Fibroblast of skin of scalp (primary cell): ENCODE measurements at regions not wholly inside any gene's neighbourhood (a gene's known extent, or its start where the extent isn't known, plus 50 kb on each side); places are given as distances from the start of the nearest gene placed in this dataset.
"Not testable (repeated sequence)": the region's sequence is repeated elsewhere in the genome, so short reads cannot be mapped to it uniquely, and the experiment has no call there.

Experiments
- DNase-seq: peaks from one replicate; pipeline ENCODE4 v3.0.0-alpha.2; 2013

- no peak for DNase-seq
These were observed 130.4 kb upstream of the CRBN start for GRCh38 chr3:3309887-3310286.

GRCh38 chr3:3308809-3309208 lies 129.3 kb upstream of the CRBN start:
- no peak for DNase-seq

GRCh38 chr3:3307491-3307890 lies 128.0 kb upstream of the CRBN start:
- DNase-seq = no peak

GRCh38 chr3:3305841-3306240 lies 126.3 kb upstream of the CRBN start:
- DNase-seq = no peak

GRCh38 chr3:3305084-3305483 lies 125.6 kb upstream of the CRBN start:
- no peak for DNase-seq

GRCh38 chr3:3303636-3304035 lies 124.1 kb upstream of the CRBN start:
- no peak for DNase-seq

- DNase-seq = no peak
These were observed 123.5 kb upstream of the CRBN start for GRCh38 chr3:3302964-3303363.

GRCh38 chr3:3301476-3301875 lies 122.0 kb upstream of the CRBN start:
- no peak for DNase-seq

GRCh38 chr3:3296979-3297381 lies 117.5 kb upstream of the CRBN start:
- DNase-seq = no peak

- DNase-seq = no peak
These were observed 116.1 kb upstream of the CRBN start for GRCh38 chr3:3295586-3295985.

GRCh38 chr3:3291756-3292283 lies 112.3 kb upstream of the CRBN start:
- DNase-seq = not testable (repeated sequence)

GRCh38 chr3:3288255-3288654 lies 108.8 kb upstream of the CRBN start:
- DNase-seq = no peak

- no peak for DNase-seq
These were observed 106.5 kb upstream of the CRBN start for GRCh38 chr3:3286014-3286413.

GRCh38 chr3:3281024-3281423 lies 101.5 kb upstream of the CRBN start:
- DNase-seq = no peak

- no peak for DNase-seq
These were observed 100.9 kb upstream of the CRBN start for GRCh38 chr3:3280396-3280795.

GRCh38 chr3:3278073-3278472 lies 98.6 kb upstream of the CRBN start:
- DNase-seq = no peak

GRCh38 chr3:3276630-3277029 lies 97.1 kb upstream of the CRBN start:
- no peak for DNase-seq

- DNase-seq = no peak
These were observed 85.3 kb upstream of the CRBN start for GRCh38 chr3:3264796-3265195.

- no peak for DNase-seq
These were observed 81.4 kb upstream of the CRBN start for GRCh38 chr3:3260870-3261269.

GRCh38 chr3:3259181-3259580 lies 79.7 kb upstream of the CRBN start:
- no peak for DNase-seq

GRCh38 chr3:3258281-3258680 lies 78.8 kb upstream of the CRBN start:
- DNase-seq = no peak

- no peak for DNase-seq
These were observed 62.1 kb upstream of the CRBN start for GRCh38 chr3:3241596-3241995.

GRCh38 chr3:3240986-3241385 lies 61.5 kb upstream of the CRBN start:
- no peak for DNase-seq

- DNase-seq = no peak
These were observed 58.5 kb upstream of the CRBN start for GRCh38 chr3:3237979-3238378.

- no peak for DNase-seq
These were observed 52.8 kb upstream of the CRBN start for GRCh38 chr3:3232251-3232650.
